B cell (primary cell): ENCODE measurements at regions not wholly inside any gene's neighbourhood (a gene's known extent, or its start where the extent isn't known, plus 50 kb on each side); places are given as distances from the start of the nearest gene placed in this dataset.

Experiments used
- EZH2 ChIP-seq: IDR thresholded peaks from 2 replicates; pipeline ENCODE4 v1.6.1; 2012; ENCODE audit warnings: borderline replicate concordance, low read depth, mild to moderate bottlenecking, moderate library complexity, low read length; ENCODE audit not compliant: insufficient read depth, poor library complexity, severe bottlenecking
- TF ChIP-seq, protein P1 (sequence below): fragments of 200-600 bp; IDR thresholded peaks from one replicate; pipeline ENCODE4 v1.8.0; 2022; ENCODE audit warnings: antibody characterized with exemption, mild to moderate bottlenecking

DNA sequence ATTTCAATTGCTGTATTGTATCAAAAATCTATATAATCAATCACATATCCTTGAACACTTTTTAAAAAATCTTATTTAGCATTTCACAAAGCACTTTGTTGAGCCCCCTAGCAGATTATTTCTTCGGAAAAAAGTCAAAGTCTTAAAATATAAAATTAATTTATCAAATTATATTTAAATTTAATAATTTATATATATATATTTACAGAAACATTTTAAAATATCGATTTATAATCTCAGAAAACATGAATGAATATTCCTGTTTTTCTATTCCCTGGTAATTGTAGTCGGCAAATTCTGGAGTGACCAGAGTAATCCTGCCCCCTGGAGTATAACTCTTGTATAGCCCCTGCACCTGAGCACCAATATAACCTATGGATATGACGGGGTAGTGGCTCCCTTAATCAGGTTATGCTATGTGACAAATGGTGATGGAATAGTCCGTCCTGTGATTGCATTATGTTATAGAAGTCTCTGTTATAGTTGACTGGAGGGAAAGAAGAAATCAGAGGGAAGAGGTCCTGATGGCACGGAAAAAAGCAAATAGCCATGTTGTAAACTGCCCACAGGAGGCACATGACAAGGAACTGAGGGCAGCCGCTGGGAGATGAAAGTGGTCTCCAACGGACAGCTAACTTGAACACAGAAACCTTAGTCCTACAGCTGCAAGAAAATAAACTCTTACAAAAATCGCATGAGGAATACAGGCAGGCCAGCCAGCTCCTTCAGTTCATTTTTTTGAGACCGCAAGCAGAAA is 1092.3 kb downstream of the ARAP2 start:
- TF ChIP-seq, protein P1, sequence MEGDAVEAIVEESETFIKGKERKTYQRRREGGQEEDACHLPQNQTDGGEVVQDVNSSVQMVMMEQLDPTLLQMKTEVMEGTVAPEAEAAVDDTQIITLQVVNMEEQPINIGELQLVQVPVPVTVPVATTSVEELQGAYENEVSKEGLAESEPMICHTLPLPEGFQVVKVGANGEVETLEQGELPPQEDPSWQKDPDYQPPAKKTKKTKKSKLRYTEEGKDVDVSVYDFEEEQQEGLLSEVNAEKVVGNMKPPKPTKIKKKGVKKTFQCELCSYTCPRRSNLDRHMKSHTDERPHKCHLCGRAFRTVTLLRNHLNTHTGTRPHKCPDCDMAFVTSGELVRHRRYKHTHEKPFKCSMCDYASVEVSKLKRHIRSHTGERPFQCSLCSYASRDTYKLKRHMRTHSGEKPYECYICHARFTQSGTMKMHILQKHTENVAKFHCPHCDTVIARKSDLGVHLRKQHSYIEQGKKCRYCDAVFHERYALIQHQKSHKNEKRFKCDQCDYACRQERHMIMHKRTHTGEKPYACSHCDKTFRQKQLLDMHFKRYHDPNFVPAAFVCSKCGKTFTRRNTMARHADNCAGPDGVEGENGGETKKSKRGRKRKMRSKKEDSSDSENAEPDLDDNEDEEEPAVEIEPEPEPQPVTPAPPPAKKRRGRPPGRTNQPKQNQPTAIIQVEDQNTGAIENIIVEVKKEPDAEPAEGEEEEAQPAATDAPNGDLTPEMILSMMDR = no peak
- TF ChIP-seq EZH2 = no peak
